AG09319 (cell line): ENCODE measurements at regions not wholly inside any gene's neighbourhood (a gene's known extent, or its start where the extent isn't known, plus 50 kb on each side); places are given as distances from the start of the nearest gene placed in this dataset.
"Not testable (repeated sequence)": the region's sequence is repeated elsewhere in the genome, so short reads cannot be mapped to it uniquely, and the experiment has no call there.

Experiments used
- DNase-seq: peaks from one replicate; pipeline ENCODE4 v3.0.0-alpha.2; 2010; ENCODE audit warnings: low read depth; ENCODE audit errors: extremely low read depth
- TF ChIP-seq, protein P1 (sequence below): IDR thresholded peaks from 2 replicates; pipeline ENCODE4 v1.5.1; 2011; ENCODE audit warnings: low read depth, mild to moderate bottlenecking, inconsistent platforms, low read length, moderate library complexity

DNA sequence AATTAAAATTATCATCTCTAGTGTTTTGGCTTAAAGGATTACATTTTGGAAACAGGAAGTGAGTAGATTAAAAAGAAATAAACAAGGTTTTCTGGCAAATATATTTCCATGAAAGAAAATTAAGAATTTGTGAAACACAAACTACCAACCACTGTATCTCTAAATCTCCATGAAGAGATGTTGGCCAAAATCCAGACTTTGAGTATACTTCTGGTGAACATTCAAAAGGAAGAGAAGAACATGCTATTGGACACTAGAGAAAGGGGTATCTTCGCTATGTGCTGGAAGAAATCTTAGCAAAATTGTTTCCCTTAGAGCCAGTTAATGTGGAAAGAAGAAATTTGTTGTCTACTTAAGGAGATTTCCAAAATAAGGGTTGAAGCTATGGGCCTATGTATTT lies 710.4 kb upstream of the CTNND2 start:
- DNase-seq: no peak
- TF ChIP-seq, protein P1, sequence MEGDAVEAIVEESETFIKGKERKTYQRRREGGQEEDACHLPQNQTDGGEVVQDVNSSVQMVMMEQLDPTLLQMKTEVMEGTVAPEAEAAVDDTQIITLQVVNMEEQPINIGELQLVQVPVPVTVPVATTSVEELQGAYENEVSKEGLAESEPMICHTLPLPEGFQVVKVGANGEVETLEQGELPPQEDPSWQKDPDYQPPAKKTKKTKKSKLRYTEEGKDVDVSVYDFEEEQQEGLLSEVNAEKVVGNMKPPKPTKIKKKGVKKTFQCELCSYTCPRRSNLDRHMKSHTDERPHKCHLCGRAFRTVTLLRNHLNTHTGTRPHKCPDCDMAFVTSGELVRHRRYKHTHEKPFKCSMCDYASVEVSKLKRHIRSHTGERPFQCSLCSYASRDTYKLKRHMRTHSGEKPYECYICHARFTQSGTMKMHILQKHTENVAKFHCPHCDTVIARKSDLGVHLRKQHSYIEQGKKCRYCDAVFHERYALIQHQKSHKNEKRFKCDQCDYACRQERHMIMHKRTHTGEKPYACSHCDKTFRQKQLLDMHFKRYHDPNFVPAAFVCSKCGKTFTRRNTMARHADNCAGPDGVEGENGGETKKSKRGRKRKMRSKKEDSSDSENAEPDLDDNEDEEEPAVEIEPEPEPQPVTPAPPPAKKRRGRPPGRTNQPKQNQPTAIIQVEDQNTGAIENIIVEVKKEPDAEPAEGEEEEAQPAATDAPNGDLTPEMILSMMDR: no peak

GRCh38 chr5:12611132-12611531 lies 706.9 kb upstream of the CTNND2 start:
- TF ChIP-seq, protein P1: no peak
- no peak for DNase-seq

DNA sequence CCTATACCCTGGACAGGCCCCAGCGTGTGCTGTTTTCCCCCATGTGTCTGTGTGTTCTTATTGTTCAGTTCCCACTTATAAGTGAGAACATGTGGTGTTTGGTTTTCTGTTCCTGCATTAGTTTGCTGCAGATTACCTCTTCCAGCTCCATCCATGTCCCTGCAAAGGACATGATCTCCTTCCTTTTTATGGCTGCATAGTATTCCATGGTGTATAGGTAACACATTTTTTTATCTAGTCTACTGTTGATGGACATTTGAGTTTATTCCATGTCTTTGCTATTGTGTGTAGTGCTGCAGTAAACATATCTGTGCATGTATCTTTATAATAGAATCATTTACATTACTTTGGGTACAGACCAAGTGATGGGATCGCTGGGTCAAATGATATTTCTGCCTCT lies 703.6 kb upstream of the CTNND2 start:
- DNase-seq: not testable (repeated sequence)

GRCh38 chr5:12592228-12592627 lies 688.0 kb upstream of the CTNND2 start:
- TF ChIP-seq, protein P1: no peak
- no peak for DNase-seq

DNA sequence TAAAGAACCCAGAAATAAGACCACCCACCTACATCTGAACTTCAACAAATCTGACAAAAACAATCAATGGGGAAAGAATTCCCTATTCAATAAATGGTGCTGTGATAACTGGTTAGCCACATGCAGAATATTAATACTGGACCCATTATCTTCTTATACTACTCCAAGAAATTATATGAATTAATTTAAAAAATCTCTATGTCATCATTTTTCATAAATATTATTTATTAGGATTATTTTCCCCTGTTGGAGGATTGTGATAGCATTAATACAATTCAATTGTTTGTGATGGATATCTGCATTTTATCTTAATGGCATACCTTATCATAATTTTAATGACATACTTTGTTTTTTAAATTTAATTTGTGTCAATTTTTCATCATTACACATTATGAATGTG lies 682.2 kb upstream of the CTNND2 start:
- TF ChIP-seq, protein P1: no peak
- no peak for DNase-seq

- not testable (repeated sequence) for DNase-seq
These were observed 674.6 kb upstream of the CTNND2 start for GRCh38 chr5:12578803-12579202.

DNA sequence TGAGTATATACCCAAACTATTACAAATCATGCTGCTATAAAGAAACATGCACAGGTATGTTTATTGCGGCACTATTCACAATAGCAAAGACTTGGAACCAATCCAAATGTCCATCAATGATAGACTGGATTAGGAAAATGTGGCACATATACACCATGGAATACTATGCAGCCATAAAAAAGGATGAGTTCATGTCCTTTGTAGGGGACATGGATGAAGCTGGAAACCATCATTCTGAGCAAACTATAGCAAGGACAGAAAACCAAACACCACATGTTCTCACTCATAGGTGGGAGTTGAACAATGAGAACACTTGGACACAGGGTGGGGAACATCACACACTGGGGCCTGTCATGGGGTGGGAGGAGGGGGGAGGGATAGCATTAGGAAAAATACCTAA lies 672.7 kb upstream of the CTNND2 start:
- DNase-seq: not testable (repeated sequence)

- DNase-seq: not testable (repeated sequence)
These were observed 670.2 kb upstream of the CTNND2 start for GRCh38 chr5:12574298-12575093.

DNA sequence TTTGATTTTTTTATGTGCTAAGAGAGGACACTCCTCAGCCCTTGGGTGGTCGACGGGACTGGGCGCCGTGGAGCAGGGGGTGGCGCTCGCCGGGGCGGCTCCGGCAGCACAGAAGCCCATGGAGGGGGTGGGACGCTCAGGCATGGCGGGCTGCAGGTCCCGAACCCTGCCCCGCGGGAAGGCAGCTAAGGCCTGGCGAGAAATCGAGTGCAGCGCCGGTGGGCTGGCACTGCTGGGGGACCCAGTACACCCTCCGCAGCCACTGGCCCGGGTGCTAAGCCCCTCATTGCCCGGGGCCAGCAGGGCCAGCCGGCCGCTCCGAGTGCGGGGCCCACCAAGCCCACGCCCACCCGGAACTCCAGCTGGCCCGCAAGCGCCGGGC lies 669.7 kb upstream of the CTNND2 start:
- not testable (repeated sequence) for DNase-seq

DNA sequence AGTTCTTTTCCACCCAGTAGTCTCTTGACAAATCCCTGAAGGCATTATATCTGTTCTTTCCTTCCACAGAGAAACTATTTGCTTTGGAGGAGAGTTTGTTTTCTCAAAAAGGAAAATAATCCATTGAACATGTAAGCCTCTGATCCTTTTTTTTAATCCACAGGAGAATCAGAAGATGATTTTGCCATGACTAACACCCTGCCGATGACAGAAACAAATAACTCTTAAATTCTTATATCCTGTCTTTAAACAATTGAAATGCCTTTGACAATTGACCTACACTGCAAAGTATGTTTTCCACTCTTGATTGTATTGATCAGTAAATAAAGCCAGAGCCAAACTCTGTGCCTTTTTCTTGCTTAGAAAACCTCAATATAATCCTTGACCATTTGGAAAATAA lies 666.4 kb upstream of the CTNND2 start:
- no peak for DNase-seq
- TF ChIP-seq, protein P1: no peak
